Liver (tissue), 3 donors: ENCODE measurements at regions not wholly inside any gene's neighbourhood (a gene's known extent, or its start where the extent isn't known, plus 50 kb on each side); places are given as distances from the start of the nearest gene placed in this dataset.

Experiments used
- EGR1 ChIP-seq, 2 donors: IDR thresholded peaks; 2 replicates each; pipeline ENCODE4 v1.6.1; 2016 to 2018; ENCODE audit warnings: antibody characterized with exemption in 2 of 2, low read depth in 2 of 2
- GABPA ChIP-seq, 2 donors: IDR thresholded peaks in 1 of 2; conservative IDR thresholded peaks in 1 of 2; 2 replicates each; pipeline ENCODE4 v1.6.1; 2016; ENCODE audit warnings: antibody characterized with exemption in 2 of 2, mild to moderate bottlenecking in 1 of 2, moderate library complexity in 1 of 2
- HNF4A ChIP-seq, 2 donors: conservative IDR thresholded peaks; 2 replicates each; pipeline ENCODE4 v1.6.1; 2016; ENCODE audit warnings: antibody characterized with exemption in 2 of 2, mild to moderate bottlenecking in 2 of 2
- JUND ChIP-seq, 2 donors: IDR thresholded peaks; 2 replicates each; pipeline ENCODE4 v1.6.1; 2016; ENCODE audit warnings: antibody characterized with exemption in 2 of 2
- MAX ChIP-seq: IDR thresholded peaks from 2 replicates; pipeline ENCODE4 v1.6.1; 2016; ENCODE audit warnings: antibody characterized with exemption
- NR2F2 ChIP-seq: IDR thresholded peaks from 2 replicates; pipeline ENCODE4 v1.6.1; 2016; ENCODE audit warnings: antibody characterized with exemption
- RAD21 ChIP-seq, 2 donors: IDR thresholded peaks; 2 replicates each; pipeline ENCODE4 v1.6.1; 2016; ENCODE audit warnings: antibody characterized with exemption in 2 of 2, mild to moderate bottlenecking in 2 of 2
- SP1 ChIP-seq: IDR thresholded peaks from 2 replicates; pipeline ENCODE4 v1.6.1; 2018; ENCODE audit warnings: antibody characterized with exemption, mild to moderate bottlenecking
- TAF1 ChIP-seq: conservative IDR thresholded peaks from 2 replicates; pipeline ENCODE4 v1.6.1; 2016; ENCODE audit warnings: antibody characterized with exemption, mild to moderate bottlenecking
- YY1 ChIP-seq: IDR thresholded peaks from 2 replicates; pipeline ENCODE4 v1.6.1; 2016; ENCODE audit warnings: antibody characterized with exemption, mild to moderate bottlenecking
- ZBTB33 ChIP-seq: IDR thresholded peaks from 2 replicates; pipeline ENCODE4 v1.6.1; 2016; ENCODE audit warnings: antibody characterized with exemption
- TF ChIP-seq, protein P1 (sequence below): fragments of 150-350 bp; IDR thresholded peaks from 2 replicates; pipeline ENCODE4 v1.5.1; 2017; ENCODE audit warnings: improper control_type of control experiment, low read depth, low read length; ENCODE audit not compliant: missing input control
- TF ChIP-seq, protein P2 (sequence below): IDR thresholded peaks from 2 replicates; pipeline ENCODE4 v1.6.1; 2016; ENCODE audit warnings: antibody characterized with exemption
- TF ChIP-seq, protein P3 (sequence below): IDR thresholded peaks from 2 replicates; pipeline ENCODE4 v1.6.1; 2016; ENCODE audit warnings: antibody characterized with exemption, mild to moderate bottlenecking
- donor health status: healthy.
- donor health status: healthy.

- TF ChIP-seq, protein P1, sequence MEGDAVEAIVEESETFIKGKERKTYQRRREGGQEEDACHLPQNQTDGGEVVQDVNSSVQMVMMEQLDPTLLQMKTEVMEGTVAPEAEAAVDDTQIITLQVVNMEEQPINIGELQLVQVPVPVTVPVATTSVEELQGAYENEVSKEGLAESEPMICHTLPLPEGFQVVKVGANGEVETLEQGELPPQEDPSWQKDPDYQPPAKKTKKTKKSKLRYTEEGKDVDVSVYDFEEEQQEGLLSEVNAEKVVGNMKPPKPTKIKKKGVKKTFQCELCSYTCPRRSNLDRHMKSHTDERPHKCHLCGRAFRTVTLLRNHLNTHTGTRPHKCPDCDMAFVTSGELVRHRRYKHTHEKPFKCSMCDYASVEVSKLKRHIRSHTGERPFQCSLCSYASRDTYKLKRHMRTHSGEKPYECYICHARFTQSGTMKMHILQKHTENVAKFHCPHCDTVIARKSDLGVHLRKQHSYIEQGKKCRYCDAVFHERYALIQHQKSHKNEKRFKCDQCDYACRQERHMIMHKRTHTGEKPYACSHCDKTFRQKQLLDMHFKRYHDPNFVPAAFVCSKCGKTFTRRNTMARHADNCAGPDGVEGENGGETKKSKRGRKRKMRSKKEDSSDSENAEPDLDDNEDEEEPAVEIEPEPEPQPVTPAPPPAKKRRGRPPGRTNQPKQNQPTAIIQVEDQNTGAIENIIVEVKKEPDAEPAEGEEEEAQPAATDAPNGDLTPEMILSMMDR, result no peak
- TF ChIP-seq ZBTB33, result no peak
- TF ChIP-seq, protein P2, sequence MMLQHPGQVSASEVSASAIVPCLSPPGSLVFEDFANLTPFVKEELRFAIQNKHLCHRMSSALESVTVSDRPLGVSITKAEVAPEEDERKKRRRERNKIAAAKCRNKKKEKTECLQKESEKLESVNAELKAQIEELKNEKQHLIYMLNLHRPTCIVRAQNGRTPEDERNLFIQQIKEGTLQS, result no peak
- TF ChIP-seq JUND (IDR thresholded peaks at IDR 0.05), result no peak
- no peak for TF ChIP-seq RAD21 (IDR thresholded peaks at IDR 0.05)
- no peak for TF ChIP-seq HNF4A (conservative IDR thresholded peaks at IDR 0.05)
- no peak for TF ChIP-seq YY1
- TF ChIP-seq TAF1, result no peak
- TF ChIP-seq MAX, result no peak
- TF ChIP-seq, protein P3, sequence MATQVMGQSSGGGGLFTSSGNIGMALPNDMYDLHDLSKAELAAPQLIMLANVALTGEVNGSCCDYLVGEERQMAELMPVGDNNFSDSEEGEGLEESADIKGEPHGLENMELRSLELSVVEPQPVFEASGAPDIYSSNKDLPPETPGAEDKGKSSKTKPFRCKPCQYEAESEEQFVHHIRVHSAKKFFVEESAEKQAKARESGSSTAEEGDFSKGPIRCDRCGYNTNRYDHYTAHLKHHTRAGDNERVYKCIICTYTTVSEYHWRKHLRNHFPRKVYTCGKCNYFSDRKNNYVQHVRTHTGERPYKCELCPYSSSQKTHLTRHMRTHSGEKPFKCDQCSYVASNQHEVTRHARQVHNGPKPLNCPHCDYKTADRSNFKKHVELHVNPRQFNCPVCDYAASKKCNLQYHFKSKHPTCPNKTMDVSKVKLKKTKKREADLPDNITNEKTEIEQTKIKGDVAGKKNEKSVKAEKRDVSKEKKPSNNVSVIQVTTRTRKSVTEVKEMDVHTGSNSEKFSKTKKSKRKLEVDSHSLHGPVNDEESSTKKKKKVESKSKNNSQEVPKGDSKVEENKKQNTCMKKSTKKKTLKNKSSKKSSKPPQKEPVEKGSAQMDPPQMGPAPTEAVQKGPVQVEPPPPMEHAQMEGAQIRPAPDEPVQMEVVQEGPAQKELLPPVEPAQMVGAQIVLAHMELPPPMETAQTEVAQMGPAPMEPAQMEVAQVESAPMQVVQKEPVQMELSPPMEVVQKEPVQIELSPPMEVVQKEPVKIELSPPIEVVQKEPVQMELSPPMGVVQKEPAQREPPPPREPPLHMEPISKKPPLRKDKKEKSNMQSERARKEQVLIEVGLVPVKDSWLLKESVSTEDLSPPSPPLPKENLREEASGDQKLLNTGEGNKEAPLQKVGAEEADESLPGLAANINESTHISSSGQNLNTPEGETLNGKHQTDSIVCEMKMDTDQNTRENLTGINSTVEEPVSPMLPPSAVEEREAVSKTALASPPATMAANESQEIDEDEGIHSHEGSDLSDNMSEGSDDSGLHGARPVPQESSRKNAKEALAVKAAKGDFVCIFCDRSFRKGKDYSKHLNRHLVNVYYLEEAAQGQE, result no peak
- TF ChIP-seq EGR1 (IDR thresholded peaks at IDR 0.05; ENCODE audit: low read depth in 2 of 2), result no peak
- no peak for TF ChIP-seq GABPA (IDR thresholded peaks at IDR 0.05 in 1 of 2, conservative IDR thresholded peaks at IDR 0.05 in 1 of 2)
- TF ChIP-seq NR2F2, result no peak
- no peak for TF ChIP-seq SP1
These were observed 527.2 kb upstream of the RORB start for GRCh38 chr9:73969936-73970335.
